Hematopoietic multipotent progenitor cell (in vitro differentiated cells): ENCODE measurements at regions not wholly inside any gene's neighbourhood (a gene's known extent, or its start where the extent isn't known, plus 50 kb on each side); places are given as distances from the start of the nearest gene placed in this dataset.
A peak's percentile ranks its signal among the peaks of the same experiment; 100 is the strongest.
"Not testable (repeated sequence)": the region's sequence is repeated elsewhere in the genome, so short reads cannot be mapped to it uniquely, and the experiment has no call there.

Experiments
- DNase-seq, 3 donors: peaks; one replicate each; pipeline ENCODE4 v3.0.0-alpha.2; 2011 to 2015; ENCODE audit warnings: low read depth in 2 of 3, low spot score in 2 of 3

GRCh38 chr2:175690113-175690837 lies 311.8 kb downstream of the LNPK start:
- DNase-seq: peak; percentile 13 to 81 (median 42)

DNA sequence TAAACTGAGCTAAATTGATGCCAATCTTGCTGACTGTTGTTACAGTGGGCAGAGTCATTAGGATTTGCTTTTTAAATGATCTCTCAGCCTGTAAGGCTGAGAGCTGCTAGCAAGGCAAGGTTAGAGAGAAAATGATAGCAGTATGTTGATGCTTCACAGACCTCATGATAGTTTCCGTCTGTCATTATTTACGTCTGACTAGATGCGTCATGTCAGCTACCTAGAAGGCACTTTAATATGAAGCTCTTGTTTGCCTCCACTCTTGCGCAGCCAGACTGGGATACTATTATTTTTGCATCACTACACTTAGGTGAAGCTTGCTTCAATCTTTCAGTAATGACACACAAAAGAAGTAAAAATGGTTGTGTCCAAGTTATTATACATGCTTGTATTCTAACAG lies 313.8 kb downstream of the LNPK start:
- no peak for DNase-seq

- peak in 1 of 3 donors; percentile 2 for DNase-seq
Observed at GRCh38 chr2:175687465-175687864, 314.6 kb downstream of the LNPK start.

- DNase-seq: no peak
Observed at GRCh38 chr2:175686002-175686401, 316.1 kb downstream of the LNPK start.

DNA sequence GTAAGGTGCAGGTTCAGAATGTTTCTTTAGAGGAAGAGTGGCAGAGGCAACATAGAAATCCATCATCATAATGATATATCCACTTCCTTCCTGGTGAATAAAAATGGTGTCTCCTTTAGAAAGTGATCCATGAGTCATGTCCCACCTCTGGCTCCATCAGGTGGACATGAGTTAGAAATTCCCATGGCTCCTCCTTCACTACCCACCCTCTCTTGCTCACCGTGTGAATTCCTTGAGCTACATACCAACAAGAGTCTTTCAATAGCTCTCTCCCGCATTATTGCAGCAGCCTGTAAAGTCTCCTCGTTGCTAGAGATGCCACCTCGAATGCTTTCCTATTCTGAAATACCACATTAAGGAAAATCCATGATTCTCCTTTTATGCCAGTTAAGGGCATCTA lies 317.6 kb downstream of the LNPK start:
- no peak for DNase-seq

- no peak for DNase-seq
Observed at GRCh38 chr2:175679728-175680127, 322.3 kb downstream of the LNPK start.

DNA sequence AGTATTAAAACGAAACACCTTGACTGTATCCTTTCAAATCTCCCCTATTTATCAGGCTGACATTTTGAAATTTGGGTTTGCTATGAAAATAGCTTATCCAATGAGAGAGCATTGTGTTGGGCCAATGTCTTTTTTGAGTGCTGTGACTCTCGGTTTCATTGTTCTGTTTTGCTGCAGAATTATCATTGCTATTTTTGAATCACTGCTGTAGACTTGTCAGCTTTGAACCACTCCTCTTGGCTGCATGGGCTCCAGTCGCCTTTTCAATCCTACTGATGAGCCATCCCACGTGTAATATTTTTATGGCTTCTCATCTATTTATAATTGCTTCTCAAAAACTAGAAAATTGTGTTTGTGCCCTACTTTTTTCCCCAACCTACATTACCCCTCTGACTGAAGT lies 322.8 kb downstream of the LNPK start:
- DNase-seq: no peak

DNA sequence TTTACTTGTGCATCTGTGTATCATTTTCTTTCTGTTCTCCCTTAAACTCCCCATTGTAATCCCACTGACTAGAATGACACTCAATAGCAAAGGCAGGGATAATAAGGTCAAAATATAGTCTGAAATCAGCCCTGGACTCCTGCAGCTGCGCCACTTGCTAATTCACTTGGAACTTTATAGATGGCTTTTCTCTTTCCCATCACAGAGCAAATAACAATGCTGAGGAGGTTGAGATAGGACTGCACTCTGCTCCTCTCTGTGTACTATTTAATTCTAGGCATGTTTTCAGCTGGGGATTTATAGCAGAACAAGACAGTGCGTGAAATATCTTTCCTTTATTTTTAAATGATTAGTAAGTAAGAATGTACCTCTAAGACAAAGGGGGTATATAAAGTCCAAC lies 324.2 kb downstream of the LNPK start:
- DNase-seq: no peak

DNA sequence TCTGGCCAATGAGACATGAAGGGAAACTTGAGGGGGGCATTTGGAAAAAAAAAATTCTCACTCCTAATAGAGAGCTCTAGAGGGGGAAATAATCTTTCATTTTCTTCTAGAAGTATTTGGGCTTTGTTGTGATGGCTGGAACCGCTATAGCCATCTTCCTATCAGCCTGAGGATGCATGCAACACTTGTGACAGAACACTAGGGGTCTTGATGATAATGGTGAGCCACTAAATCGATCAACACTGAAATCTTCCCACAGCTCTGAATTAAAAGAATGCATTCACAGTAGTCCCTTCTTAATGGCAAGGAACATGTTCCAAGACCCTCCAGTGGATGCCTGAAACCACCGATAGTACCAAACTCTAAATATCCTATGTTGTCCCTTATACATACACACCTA lies 325.3 kb downstream of the LNPK start:
- no peak for DNase-seq

- DNase-seq: not testable (repeated sequence)
Observed at GRCh38 chr2:175668804-175669203, 333.3 kb downstream of the LNPK start.

- no peak for DNase-seq
Observed at GRCh38 chr2:175662335-175662734, 339.7 kb downstream of the LNPK start.

GRCh38 chr2:175648577-175649063 lies 353.4 kb downstream of the LNPK start:
- no peak for DNase-seq

DNA sequence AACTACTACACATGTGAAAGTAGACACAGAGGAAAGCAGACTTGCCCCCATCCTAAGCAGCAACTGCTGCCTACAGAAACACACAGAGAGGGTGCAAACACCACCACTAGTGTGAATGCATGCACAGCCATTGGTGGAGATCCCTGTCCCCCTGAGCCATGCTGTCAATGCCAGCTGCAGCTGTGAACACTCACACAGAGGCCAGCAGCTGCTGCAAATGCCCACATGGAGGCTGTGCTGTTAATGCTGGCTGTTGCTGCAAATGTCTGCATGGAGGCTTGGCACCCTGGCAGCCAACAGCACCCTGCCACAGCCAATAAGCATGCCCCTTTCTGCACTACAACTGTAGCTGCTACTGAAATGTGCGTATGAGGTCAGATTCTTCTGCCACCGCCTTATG lies 355.0 kb downstream of the LNPK start:
- no peak for DNase-seq

- DNase-seq: no peak
Observed at GRCh38 chr2:175640655-175641054, 361.4 kb downstream of the LNPK start.

DNA sequence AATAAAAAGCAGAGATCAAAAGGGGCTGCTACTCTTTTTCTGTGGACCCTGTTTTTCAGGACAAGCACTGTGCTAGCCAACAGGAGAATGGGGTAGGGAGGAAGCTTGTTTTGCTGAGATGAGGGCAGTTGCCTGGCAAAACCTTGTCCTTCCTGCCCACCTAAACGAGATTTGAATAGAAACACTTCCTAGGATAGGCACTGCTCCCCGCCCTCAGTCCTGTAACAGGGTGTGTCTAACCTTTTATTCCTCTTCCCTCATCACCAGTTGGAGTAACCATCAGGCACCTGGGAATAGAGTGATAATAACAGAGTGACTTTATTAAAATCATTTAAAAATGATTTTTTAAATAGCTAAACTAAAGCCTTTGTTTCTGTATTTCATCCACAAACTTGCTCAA lies 368.8 kb downstream of the LNPK start:
- no peak for DNase-seq

DNA sequence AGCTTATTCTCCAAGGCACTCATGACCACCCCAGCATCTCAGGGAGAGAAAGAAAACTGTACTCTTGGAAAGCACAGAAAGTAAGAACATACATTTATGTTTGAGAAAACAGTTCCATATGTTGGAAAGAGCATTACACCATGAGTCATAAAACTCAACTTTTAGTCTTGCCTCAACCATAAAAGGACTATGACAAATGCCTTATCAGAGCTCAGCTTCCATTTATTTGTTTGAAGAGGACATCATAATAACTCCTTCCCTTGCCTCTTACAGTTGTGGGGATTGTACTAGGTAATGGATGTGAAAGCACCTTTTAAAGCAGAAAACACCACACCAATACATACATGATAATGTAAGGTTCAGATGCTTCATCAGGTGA lies 370.8 kb downstream of the LNPK start:
- DNase-seq: no peak

DNA sequence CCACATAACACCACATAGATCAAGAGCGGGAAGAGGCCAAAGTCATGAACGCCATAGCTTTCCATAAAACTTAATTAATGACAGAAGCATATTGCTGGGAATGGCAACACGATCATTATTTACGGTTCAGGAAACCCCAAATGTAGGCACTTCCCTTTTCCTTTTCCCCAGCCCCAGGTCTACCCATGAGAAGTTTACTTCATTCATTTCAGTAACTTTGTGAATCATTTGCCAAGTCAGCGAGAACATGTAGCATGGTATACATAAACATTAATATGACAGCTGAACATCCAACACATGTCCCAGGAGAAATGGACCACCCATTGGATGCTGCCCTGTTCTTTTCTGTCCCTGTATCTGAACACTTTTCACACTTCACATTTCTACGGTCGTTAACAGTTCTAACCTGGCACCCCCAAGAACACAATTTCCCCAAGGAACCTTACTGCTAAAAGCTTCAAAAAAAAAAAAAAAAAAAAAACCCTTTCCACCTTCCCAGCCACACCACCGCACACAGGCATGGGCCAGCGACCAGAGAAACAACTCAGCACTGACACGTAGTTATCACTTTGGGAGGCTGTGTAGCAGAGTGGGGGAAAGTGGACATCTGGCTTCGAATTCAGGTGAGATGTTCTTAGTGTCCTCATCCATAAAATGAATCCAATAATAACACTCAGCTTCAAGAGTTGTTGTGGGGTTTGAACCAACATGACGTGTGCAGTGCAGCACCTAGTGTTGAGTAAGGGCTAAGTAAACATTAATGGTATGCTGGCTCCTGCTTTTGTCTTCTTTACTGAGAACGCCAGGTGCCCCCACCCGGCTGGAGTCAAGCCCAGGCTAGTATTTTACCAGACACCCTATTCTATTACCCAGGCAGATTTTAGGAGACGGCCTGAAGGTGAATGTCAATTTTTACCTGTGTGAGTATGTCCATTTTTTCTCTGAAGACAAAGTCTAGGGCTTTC lies 371.5 kb downstream of the LNPK start:
- peak in 2 of 3 donors; percentile 1 for DNase-seq

GRCh38 chr2:175628243-175628642 lies 373.8 kb downstream of the LNPK start:
- no peak for DNase-seq

DNA sequence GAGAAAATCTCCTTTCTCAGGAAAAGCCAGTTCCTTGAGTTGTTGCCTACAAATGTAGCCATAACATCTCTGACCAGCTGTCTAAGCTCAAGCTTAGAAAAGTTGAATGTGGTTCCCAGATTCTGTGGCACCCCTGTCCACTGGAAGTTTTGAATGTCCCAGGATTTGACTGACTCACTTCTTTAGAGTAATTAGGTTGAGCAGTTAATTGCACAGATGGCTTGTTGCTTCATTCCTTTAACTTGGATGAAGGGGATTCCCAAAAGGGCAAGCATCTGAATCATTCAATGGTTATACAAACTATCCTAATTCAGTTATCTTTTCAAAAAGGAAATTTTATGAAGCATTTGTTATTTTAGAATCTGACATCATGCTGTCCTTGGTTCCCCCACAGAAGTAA lies 374.7 kb downstream of the LNPK start:
- no peak for DNase-seq

GRCh38 chr2:175626796-175627195 lies 375.3 kb downstream of the LNPK start:
- no peak for DNase-seq

DNA sequence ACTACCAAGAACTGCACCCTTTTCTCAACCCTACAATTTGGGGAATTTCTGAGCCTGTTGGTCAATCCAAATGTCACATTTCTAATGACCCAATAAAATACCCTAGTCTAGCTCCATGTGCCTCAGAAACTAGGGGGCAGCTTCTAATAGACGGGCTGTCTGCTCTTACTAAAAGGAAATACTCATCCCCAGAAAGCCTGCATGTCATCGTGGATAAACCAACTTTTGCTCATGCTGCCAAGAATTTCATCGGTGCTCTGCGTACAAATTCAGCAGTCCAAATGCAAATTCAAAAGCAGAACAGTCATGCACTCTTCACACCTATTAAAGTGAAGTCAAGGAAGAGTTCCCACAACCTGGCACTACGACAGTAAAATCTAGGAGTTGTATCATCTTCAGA lies 377.3 kb downstream of the LNPK start:
- DNase-seq: no peak
